Body of pancreas (tissue), 4 donors: ENCODE measurements at regions not wholly inside any gene's neighbourhood (a gene's known extent, or its start where the extent isn't known, plus 50 kb on each side); places are given as distances from the start of the nearest gene placed in this dataset.

Experiments
- ATAC-seq: fragments of 150-250 bp; one replicate; pipeline ENCODE4 v1.9.1; 2016
- DNase-seq, 4 donors: peaks; one replicate each; pipeline ENCODE4 v3.0.0-alpha.2; 2019
- H3K27ac ChIP-seq, 4 donors: fragments of 200-600 bp; sonication (generic); 1 replicate in 3 of 4; 2 replicates in 1 of 4; pipeline versions ENCODE4 v1.5.1 to v1.6.1; 2016 to 2019; ENCODE audit warnings: mild to moderate bottlenecking in 1 of 4, mixed read lengths in 1 of 4, moderate library complexity in 1 of 4
- H3K27me3 ChIP-seq, 2 donors: fragments of 200-600 bp; sonication (generic); one replicate each; pipeline ENCODE4 v1.6.0; 2016; ENCODE audit warnings: mild to moderate bottlenecking in 1 of 2
- H3K36me3 ChIP-seq, 2 donors: fragments of 200-600 bp; sonication (generic); replicated peaks in 1 of 2; 2 replicates each; pipeline ENCODE4 v1.5.1; 2016; ENCODE audit warnings: low read depth in 2 of 2; ENCODE audit not compliant: insufficient read depth in 1 of 2
- H3K4me1 ChIP-seq: fragments of 200-600 bp; sonication (generic); one replicate; pipeline ENCODE4 v1.6.0; 2016
- H3K4me3 ChIP-seq, 2 donors: fragments of 200-600 bp; sonication (generic); 1 replicate in 1 of 2; 2 replicates in 1 of 2; pipeline ENCODE4 v1.5.1; 2016 to 2019
- H3K9me3 ChIP-seq, 3 donors: fragments of 200-600 bp; sonication (generic); 1 replicate in 2 of 3; 2 replicates in 1 of 3; pipeline ENCODE4 v1.5.1; 2016
- POLR2A ChIP-seq, 3 donors: fragments of 450-650 bp; IDR thresholded peaks; one replicate each; pipeline ENCODE4 v1.6.1; 2016; ENCODE audit warnings: antibody characterized with exemption in 3 of 3, mild to moderate bottlenecking in 2 of 3
- WGBS, 2 donors: methylation state at CpG; one replicate each; pipeline ENCODE4 v1.1.5; 2017; 5-methylcytosine and 5-hydroxymethylcytosine counted together
- intact Hi-C: fragments of 100-400 bp; cut with DNase I; formaldehyde crosslinking; loops from one replicate; pipeline ENCODE4 v1.15.1; 2023
- TF ChIP-seq, protein P1 (sequence below), 7 experiments: fragments of 450-650 bp in 4 of 7; fragments of 200-600 bp in 3 of 7; sonication (generic) in 3 of 7; IDR thresholded peaks; one replicate each; pipeline ENCODE4 v1.5.1; 2016 to 2019; ENCODE audit warnings: antibody characterized with exemption in 7 of 7

DNA sequence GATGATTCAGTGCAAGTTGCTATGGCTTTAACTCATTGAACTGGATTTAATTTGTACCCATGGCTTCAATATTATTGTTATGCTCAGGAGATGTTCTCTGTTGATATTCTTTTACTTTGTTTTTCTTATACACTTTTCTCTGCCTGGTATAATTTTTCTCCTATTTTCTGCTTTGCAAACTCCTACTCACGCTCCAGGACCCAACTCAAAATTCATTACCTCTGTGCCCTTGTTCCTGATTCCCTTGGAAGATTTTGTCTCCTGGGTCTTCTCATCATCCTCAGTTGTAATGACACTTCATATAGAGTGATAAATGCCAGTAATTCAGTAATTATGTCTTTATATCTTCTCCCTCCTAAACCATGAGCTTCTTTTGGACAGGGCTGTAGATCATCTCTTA is 259.9 kb upstream of the JADE1 start:
- Histone ChIP-seq H3K4me1 (peaks cover 21% of the 10 kb centered on the region), H3K36me3 (no peaks in the 10 kb centered on the region), H3K9me3 (no peaks in the 10 kb centered on the region), H3K27me3 (no peaks in the 10 kb centered on the region), H3K27ac (no peak overlapping the region), H3K4me3 (no peak overlapping the region)
- ATAC-seq (no peak), DNase-seq (no peak)
- no peak for TF ChIP-seq POLR2A (IDR thresholded peaks at IDR 0.05)
- TF ChIP-seq, protein P1, sequence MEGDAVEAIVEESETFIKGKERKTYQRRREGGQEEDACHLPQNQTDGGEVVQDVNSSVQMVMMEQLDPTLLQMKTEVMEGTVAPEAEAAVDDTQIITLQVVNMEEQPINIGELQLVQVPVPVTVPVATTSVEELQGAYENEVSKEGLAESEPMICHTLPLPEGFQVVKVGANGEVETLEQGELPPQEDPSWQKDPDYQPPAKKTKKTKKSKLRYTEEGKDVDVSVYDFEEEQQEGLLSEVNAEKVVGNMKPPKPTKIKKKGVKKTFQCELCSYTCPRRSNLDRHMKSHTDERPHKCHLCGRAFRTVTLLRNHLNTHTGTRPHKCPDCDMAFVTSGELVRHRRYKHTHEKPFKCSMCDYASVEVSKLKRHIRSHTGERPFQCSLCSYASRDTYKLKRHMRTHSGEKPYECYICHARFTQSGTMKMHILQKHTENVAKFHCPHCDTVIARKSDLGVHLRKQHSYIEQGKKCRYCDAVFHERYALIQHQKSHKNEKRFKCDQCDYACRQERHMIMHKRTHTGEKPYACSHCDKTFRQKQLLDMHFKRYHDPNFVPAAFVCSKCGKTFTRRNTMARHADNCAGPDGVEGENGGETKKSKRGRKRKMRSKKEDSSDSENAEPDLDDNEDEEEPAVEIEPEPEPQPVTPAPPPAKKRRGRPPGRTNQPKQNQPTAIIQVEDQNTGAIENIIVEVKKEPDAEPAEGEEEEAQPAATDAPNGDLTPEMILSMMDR (IDR thresholded peaks at IDR 0.05), result no peak
- intact Hi-C loops, result no loop called here
- WGBS, 2 donors, result 92 to 94% methylated on average over 1 of the region's 1 CpG

DNA sequence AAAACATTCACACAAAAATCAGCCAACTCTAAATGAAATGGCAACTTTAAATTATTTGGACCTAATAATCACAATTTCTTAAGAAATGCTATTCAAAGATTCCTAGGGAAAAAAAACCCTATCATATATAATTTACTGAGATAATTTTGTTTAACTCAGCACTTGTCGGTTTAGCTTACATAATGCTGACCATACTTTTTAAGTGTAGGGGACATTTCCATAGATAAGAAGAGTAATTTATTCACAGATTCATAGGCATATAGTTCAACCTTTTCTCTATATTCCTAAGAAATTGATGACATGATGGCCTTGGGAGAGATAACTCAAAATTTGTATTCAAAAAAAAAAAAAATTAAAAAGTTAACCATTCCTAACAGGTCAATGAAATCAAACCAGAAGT is 260.8 kb upstream of the PGRMC2 start:
- no peaks in the 10 kb centered on the region for H3K9me3 ChIP-seq
- H3K4me3 ChIP-seq, result no peak overlapping the region
- H3K27ac ChIP-seq, result no peak overlapping the region
- no peak for DNase-seq
- WGBS, 2 donors, result 75 to 89% methylated on average over 1 of the region's 1 CpG
- no peaks in the 10 kb centered on the region for H3K27me3 ChIP-seq
- no peaks in the 10 kb centered on the region for H3K36me3 ChIP-seq
- intact Hi-C loops, result no loop called here
- no peak for ATAC-seq
- TF ChIP-seq POLR2A (IDR thresholded peaks at IDR 0.05), result no peak
- TF ChIP-seq, protein P1 (IDR thresholded peaks at IDR 0.05), result no peak
- H3K4me1 ChIP-seq, result peaks cover 10% of the 10 kb centered on the region

- no peak for ATAC-seq
- DNase-seq, result no peak
- no peaks in the 10 kb centered on the region for H3K36me3 ChIP-seq
- no peak for TF ChIP-seq POLR2A (IDR thresholded peaks at IDR 0.05)
- TF ChIP-seq, protein P1 (IDR thresholded peaks at IDR 0.05), result no peak
- 65 to 75% methylated on average over 5 of the region's 5 CpGs for WGBS, 2 donors
- no peaks in the 10 kb centered on the region for H3K9me3 ChIP-seq
- no peak overlapping the region for H3K4me3 ChIP-seq
- intact Hi-C loops, result no loop called here
- H3K27ac ChIP-seq, result no peak overlapping the region
- H3K27me3 ChIP-seq, result no peaks in the 10 kb centered on the region
- H3K4me1 ChIP-seq, result no peaks in the 10 kb centered on the region
Observed at GRCh38 chr4:128544272-128544671, 256.7 kb upstream of the PGRMC2 start.

GRCh38 chr4:128543696-128544095 is 256.1 kb upstream of the PGRMC2 start:
- Histone ChIP-seq H3K4me3 (no peak overlapping the region), H3K9me3 (no peaks in the 10 kb centered on the region), H3K27ac (no peak overlapping the region), H3K36me3 (no peaks in the 10 kb centered on the region), H3K27me3 (no peaks in the 10 kb centered on the region), H3K4me1 (no peaks in the 10 kb centered on the region)
- intact Hi-C loops, result no loop called here
- WGBS, 2 donors, result 85 to 90% methylated on average over 6 of the region's 6 CpGs
- ATAC-seq (no peak), DNase-seq (no peak)
- TF ChIP-seq POLR2A (IDR thresholded peaks at IDR 0.05), result no peak
- TF ChIP-seq, protein P1 (IDR thresholded peaks at IDR 0.05), result no peak

DNA sequence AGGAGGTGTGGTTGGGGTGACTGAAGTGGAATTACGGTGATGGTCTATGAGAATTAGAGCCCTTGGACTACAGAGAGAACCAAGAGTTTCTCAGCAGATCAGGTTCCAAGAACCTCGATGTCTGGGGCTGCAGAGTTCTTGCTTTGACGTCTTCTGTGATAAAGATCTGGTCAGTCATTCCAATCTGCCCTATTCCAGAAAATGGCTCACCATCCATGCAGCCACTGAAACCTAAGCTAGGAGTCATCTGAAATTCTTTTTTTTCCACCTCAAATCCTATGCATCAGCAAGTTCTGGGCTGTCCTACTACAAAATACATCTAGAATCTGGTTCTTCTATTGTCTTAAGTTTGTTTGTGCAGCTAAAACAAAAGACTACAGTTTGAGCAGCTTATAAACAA is 254.4 kb upstream of the PGRMC2 start:
- no peaks in the 10 kb centered on the region for H3K4me1 ChIP-seq
- no peaks in the 10 kb centered on the region for H3K36me3 ChIP-seq
- TF ChIP-seq POLR2A (IDR thresholded peaks at IDR 0.05), result no peak
- TF ChIP-seq, protein P1 (IDR thresholded peaks at IDR 0.05), result no peak
- 67 to 94% methylated on average over 3 of the region's 3 CpGs for WGBS, 2 donors
- no peak overlapping the region for H3K27ac ChIP-seq
- no peaks in the 10 kb centered on the region for H3K27me3 ChIP-seq
- ATAC-seq (no peak), DNase-seq (no peak)
- H3K4me3 ChIP-seq, result no peak overlapping the region
- intact Hi-C loops, result no loop called here
- H3K9me3 ChIP-seq, result no peaks in the 10 kb centered on the region
